Activated naive CD4-positive, alpha-beta T cell treated with anti-CD3 and anti-CD28 coated beads for 36 hours (primary cell): ENCODE measurements at regions not wholly inside any gene's neighbourhood (a gene's known extent, or its start where the extent isn't known, plus 50 kb on each side); places are given as distances from the start of the nearest gene placed in this dataset.
"Not testable (repeated sequence)": the region's sequence is repeated elsewhere in the genome, so short reads cannot be mapped to it uniquely, and the experiment has no call there.

Source experiments
- CTCF ChIA-PET: fragments of 350-600 bp; sonication (Branson Sonifier 250); formaldehyde crosslinking; loops from one replicate; lab custom pipeline; 2021; ENCODE audit warnings: antibody characterized with exemption; lab: Charles Lee
- DNase-seq: peaks from one replicate; pipeline ENCODE4 v3.0.0-alpha.2; 2020
- H3K27ac Mint-ChIP-seq: one replicate; pipeline ENCODE4 v1.8.0; 2021; ENCODE audit warnings: mild to moderate bottlenecking, mixed read lengths
- H3K27me3 Mint-ChIP-seq: one replicate; pipeline ENCODE4 v1.8.0; 2021; ENCODE audit warnings: low read depth, mixed read lengths
- H3K36me3 Mint-ChIP-seq: one replicate; pipeline ENCODE4 v1.8.0; 2021; ENCODE audit warnings: low read depth, mixed read lengths
- H3K4me1 Mint-ChIP-seq: one replicate; pipeline ENCODE4 v1.8.0; 2021; ENCODE audit warnings: low read depth, mixed read lengths
- H3K4me3 Mint-ChIP-seq: one replicate; pipeline ENCODE4 v1.8.0; 2021; ENCODE audit warnings: mild to moderate bottlenecking, moderate library complexity, mixed read lengths
- H3K9me3 Mint-ChIP-seq: one replicate; pipeline ENCODE4 v1.8.0; 2021; ENCODE audit warnings: mixed read lengths
- intact Hi-C: fragments of 100-400 bp; cut with micrococcal nuclease; formaldehyde crosslinking; loops from one replicate; pipeline ENCODE4 v1.15.1; 2023

DNA sequence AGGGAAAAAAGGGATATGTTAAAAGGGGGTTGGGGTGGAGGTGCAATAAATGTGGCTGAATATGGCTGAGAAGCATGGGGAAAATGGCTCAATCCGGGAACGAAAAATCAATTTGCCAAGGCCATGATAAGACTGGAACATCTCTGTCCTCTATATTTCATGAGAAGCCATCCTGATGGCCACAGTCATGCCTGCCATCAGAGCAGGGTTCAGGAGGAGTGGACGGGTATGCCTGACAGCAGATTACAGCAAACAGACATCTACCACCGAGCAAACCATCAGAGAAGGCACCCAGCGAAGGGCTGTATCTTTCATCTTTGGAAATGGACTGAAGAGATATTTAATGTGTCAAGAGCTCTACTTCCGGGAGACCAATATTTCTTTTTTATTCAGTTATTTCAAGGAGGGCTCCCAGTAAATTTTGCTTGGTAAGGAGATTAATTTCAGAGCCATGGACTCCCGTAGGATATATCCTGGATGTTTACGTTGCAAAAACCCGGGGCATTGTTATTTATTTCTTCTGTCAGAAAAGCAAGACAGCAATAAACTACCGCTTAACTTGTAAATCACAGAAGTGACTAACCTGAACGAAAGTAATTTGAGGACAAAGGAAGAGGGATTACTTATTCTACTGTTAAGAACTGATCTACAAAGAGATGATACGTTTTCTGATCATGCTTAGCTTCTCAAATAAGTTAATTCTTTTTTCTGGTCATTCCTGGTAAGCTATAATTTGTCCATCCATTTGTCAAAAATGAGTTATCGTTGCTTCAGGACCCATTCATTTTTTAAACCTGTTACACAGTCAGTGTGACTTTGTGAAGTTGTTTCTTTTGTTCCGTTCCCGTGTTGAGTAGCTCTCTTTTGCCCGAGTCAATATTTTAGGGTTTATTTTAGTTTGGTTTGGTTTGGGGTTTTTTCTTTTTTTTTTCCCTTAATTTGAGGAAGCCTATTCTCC is 80.6 kb upstream of the CHD2 start:
- Mint-ChIP-seq H3K27ac (peak overlapping the region; percentile 98), H3K4me3 (peak overlapping the region; percentile 79), H3K9me3 (no peaks in the 10 kb centered on the region), H3K36me3 (no peaks in the 10 kb centered on the region), H3K4me1 (peaks cover 71% of the 10 kb centered on the region), H3K27me3 (no peaks in the 10 kb centered on the region)
- CTCF ChIA-PET: interaction anchor here (0.6 to 3.2 kb wide), 9 partner anchors 9 to 87 kb away, joined by 3 to 12 read pairs (median 4); no protein-coding TSS in a partner anchor
- no peak for DNase-seq
- intact Hi-C loops: loop anchor here (1.0 to 5.0 kb wide), 4 partner anchors 10 to 1413 kb away; partner anchors contain the start of genes CHD2 and MCTP2

DNA sequence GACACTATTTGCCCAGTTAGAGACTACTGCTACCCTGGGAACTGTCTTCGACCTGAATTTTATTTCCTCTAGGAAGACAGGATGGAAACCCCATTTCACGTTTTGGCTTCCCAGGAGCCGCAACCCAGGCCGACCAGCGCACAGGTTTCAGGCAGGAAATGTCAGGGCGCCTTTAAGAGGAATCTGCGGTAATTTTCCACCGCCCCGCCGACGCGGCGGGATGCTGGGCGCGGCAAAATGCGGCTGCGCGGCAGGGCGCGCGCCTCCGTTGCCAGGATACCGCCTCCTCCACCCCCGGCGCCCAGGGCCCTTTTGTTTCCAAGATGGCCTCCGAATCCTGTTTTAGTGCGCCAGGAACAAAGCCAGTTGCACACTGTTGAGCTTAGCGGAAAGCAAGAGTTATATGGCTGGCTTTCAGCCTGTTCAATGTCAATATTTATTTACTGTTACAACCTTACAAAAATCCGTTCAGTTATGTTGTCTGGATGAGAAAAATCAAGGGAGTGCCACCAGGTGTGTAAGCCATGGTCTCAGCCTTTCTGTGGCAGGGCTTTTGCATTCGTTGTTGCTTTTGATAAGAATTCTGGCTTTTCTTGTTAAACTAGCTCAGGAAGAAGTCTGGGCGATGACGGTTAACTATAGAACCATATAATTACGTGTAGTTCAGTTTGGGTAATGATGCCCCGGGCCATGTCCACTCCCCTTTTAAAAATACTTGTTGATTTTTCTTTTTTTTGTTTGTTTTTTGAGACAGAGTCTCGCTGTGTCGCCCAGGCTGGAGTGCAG is 79.7 kb upstream of the CHD2 start:
- CTCF ChIA-PET: interaction anchor here (1.0 to 3.2 kb wide), 6 partner anchors 10 to 17 kb away, joined by 3 to 12 read pairs (median 7); no protein-coding TSS in a partner anchor
- no peaks in the 10 kb centered on the region for H3K36me3 Mint-ChIP-seq
- peak overlapping the region; percentile 79 for H3K4me3 Mint-ChIP-seq
- peaks cover 73% of the 10 kb centered on the region for H3K4me1 Mint-ChIP-seq
- no peaks in the 10 kb centered on the region for H3K9me3 Mint-ChIP-seq
- intact Hi-C loops: loop anchor here (1.0 to 2.0 kb wide), 4 partner anchors 11 to 80 kb away; partner anchors contain the start of gene CHD2
- peak overlapping the region; percentile 98 for H3K27ac Mint-ChIP-seq
- peak; percentile 91 for DNase-seq
- no peaks in the 10 kb centered on the region for H3K27me3 Mint-ChIP-seq

GRCh38 chr15:92821491-92822116 is 78.5 kb upstream of the CHD2 start:
- H3K27ac Mint-ChIP-seq: peak overlapping the region; percentile 98
- intact Hi-C loops: loop anchor here (1.0 to 2.0 kb wide), 2 partner anchors 10 to 61 kb away; no protein-coding TSS in a partner anchor
- no peaks in the 10 kb centered on the region for H3K27me3 Mint-ChIP-seq
- H3K4me1 Mint-ChIP-seq: peaks cover 78% of the 10 kb centered on the region
- peak overlapping the region; percentile 64 for H3K4me3 Mint-ChIP-seq
- peak; percentile 65 for DNase-seq
- no peaks in the 10 kb centered on the region for H3K9me3 Mint-ChIP-seq
- H3K36me3 Mint-ChIP-seq: no peaks in the 10 kb centered on the region
- CTCF ChIA-PET: interaction anchor here (1.0 to 2.1 kb wide), 8 partner anchors 10 to 92 kb away, joined by 3 to 19 read pairs (median 6); partner anchors contain the start of gene CHD2

DNA sequence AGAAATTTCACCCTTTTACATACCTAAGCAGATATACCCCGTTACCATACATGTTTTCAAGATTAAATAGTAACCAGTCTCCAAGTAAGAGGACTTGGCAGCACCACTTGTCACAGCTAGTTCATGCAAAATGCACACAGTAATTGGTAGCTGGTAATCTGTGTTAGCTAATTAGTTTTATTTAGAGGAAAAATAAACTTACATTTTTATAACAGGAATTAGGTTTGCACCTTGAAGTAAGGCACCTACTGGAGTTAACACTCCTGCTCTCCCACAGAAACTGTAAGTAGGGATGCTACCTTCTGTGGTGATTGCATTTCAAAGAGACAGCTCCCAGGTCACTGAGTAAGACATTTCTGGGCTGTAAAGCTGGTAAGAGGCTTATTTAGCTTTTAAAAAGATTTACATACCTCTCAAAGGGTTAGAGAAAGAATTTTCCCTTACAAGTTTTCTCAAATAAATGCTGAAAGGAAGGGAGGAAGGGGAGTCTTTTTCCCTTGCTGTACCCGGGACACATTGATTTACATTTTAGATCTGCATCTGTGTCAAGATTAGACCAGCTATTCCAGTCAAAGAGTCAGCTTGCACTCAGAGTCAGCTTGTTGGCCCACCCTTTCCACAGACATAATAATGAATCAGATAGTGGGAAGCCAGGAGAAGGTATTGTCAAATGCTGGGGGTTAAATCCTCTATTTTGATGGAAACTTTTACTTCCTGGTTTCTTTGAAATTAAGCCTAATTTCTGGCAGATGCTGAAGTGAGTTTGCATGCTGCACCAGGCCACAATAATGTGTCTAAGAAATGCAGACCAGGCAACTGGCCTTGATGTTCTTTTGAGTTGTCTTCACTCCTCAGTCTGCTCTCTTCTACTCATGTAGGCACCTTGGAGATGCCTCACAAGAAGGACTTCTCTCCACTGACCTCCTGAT is 77.6 kb upstream of the CHD2 start:
- CTCF ChIA-PET: interaction anchor here (0.7 to 2.1 kb wide), 10 partner anchors 9 to 91 kb away, joined by 3 to 19 read pairs (median 5); partner anchors contain the start of gene CHD2
- H3K9me3 Mint-ChIP-seq: no peaks in the 10 kb centered on the region
- H3K36me3 Mint-ChIP-seq: no peaks in the 10 kb centered on the region
- peaks cover 76% of the 10 kb centered on the region for H3K4me1 Mint-ChIP-seq
- DNase-seq: no peak
- intact Hi-C loops: no loop called here
- peak overlapping the region; percentile 98 for H3K27ac Mint-ChIP-seq
- no peaks in the 10 kb centered on the region for H3K27me3 Mint-ChIP-seq
- H3K4me3 Mint-ChIP-seq: peak overlapping the region; percentile 64

GRCh38 chr15:92825985-92826384 is 74.1 kb upstream of the CHD2 start:
- H3K36me3 Mint-ChIP-seq: no peaks in the 10 kb centered on the region
- DNase-seq: no peak
- no peaks in the 10 kb centered on the region for H3K27me3 Mint-ChIP-seq
- CTCF ChIA-PET: no interaction called here
- H3K27ac Mint-ChIP-seq: peak overlapping the region; percentile 41
- intact Hi-C loops: no loop called here
- H3K9me3 Mint-ChIP-seq: no peaks in the 10 kb centered on the region
- peaks cover 62% of the 10 kb centered on the region for H3K4me1 Mint-ChIP-seq
- H3K4me3 Mint-ChIP-seq: no peak overlapping the region

GRCh38 chr15:92827991-92828390 is 72.1 kb upstream of the CHD2 start:
- H3K4me3 Mint-ChIP-seq, intact Hi-C loops: not testable (repeated sequence)
- peaks cover 62% of the 10 kb centered on the region for H3K4me1 Mint-ChIP-seq

GRCh38 chr15:92829875-92830274 is 70.2 kb upstream of the CHD2 start:
- H3K4me3 Mint-ChIP-seq: peak overlapping the region; percentile 2
- H3K27me3 Mint-ChIP-seq: no peaks in the 10 kb centered on the region
- H3K36me3 Mint-ChIP-seq: no peaks in the 10 kb centered on the region
- DNase-seq: no peak
- no peaks in the 10 kb centered on the region for H3K9me3 Mint-ChIP-seq
- H3K27ac Mint-ChIP-seq: peak overlapping the region; percentile 96
- CTCF ChIA-PET: interaction anchor here (1.0 to 5.8 kb wide), 3 partner anchors 12 to 55 kb away, joined by 4 to 38 read pairs (median 5); no protein-coding TSS in a partner anchor
- intact Hi-C loops: loop anchor here (2.0 kb wide), 1 partner anchor 205 kb away; no protein-coding TSS in a partner anchor
- H3K4me1 Mint-ChIP-seq: peaks cover 69% of the 10 kb centered on the region

More at GRCh38 chr15:92827991-92828390, 72.1 kb upstream of the CHD2 start:
- CTCF ChIA-PET, H3K36me3 Mint-ChIP-seq, H3K27ac Mint-ChIP-seq, H3K27me3 Mint-ChIP-seq, H3K9me3 Mint-ChIP-seq, DNase-seq: not testable (repeated sequence)

GRCh38 chr15:92831336-92831654 is 68.8 kb upstream of the CHD2 start:
- peak overlapping the region; percentile 96 for H3K27ac Mint-ChIP-seq
- peak overlapping the region; percentile 64 for H3K4me3 Mint-ChIP-seq
- intact Hi-C loops: loop anchor here (1.0 to 2.0 kb wide), 10 partner anchors 10 to 206 kb away; partner anchors contain the start of gene CHD2
- no peaks in the 10 kb centered on the region for H3K36me3 Mint-ChIP-seq
- no peaks in the 10 kb centered on the region for H3K9me3 Mint-ChIP-seq
- no peaks in the 10 kb centered on the region for H3K27me3 Mint-ChIP-seq
- H3K4me1 Mint-ChIP-seq: peaks cover 64% of the 10 kb centered on the region
- DNase-seq: no peak
- CTCF ChIA-PET: interaction anchor here (1.0 to 5.8 kb wide), 8 partner anchors 9 to 90 kb away, joined by 3 to 38 read pairs (median 13); no protein-coding TSS in a partner anchor

DNA sequence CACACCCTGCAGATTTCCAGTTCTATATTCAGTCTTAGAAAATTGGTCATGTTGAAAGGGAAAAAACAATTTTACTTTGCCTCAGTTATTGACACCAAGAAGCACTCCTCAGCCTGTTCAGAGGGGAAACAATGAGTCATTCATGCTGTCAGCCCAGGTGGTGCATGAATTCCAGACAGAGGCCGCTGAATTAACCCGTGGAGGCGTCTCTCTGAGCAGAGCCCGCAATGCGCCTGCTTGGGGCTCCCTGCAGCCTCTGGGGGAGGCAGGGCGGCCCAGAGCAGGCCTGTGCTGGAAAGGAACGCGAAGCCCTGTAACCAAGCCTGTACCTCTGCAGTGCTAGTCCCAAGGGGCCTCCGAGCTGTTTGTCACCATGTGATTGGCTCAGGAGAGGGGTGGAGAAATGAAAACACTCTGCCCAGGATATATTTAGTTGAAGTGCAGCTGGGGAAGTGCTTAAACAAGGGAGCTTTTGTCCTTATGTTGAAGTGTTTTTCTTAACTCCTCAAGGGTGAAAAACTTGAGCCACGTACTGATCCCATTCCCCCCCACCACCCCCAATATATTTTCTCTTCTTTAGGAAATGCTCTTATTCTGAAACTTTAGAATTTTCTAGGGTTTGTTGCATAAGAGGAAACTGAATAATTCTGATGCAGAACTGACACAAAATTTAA is 68.3 kb upstream of the CHD2 start:
- Mint-ChIP-seq H3K27me3 (no peaks in the 10 kb centered on the region), H3K9me3 (no peaks in the 10 kb centered on the region), H3K4me3 (peak overlapping the region; percentile 64), H3K36me3 (no peaks in the 10 kb centered on the region), H3K27ac (peak overlapping the region; percentile 96), H3K4me1 (peaks cover 64% of the 10 kb centered on the region)
- DNase-seq: peak; percentile 95
- intact Hi-C loops: loop anchor here (1.0 to 2.0 kb wide), 10 partner anchors 10 to 207 kb away; partner anchors contain the start of gene CHD2
- CTCF ChIA-PET: interaction anchor here (0.6 to 5.8 kb wide), 11 partner anchors 10 to 1896 kb away, joined by 3 to 38 read pairs (median 10); partner anchors contain the start of gene CHD2

GRCh38 chr15:92833106-92833433 is 67.1 kb upstream of the CHD2 start:
- peak; percentile 59 for DNase-seq
- Mint-ChIP-seq H3K4me3 (peak overlapping the region; percentile 64), H3K27ac (peak overlapping the region; percentile 96), H3K36me3 (no peaks in the 10 kb centered on the region), H3K4me1 (peaks cover 68% of the 10 kb centered on the region), H3K27me3 (no peaks in the 10 kb centered on the region), H3K9me3 (no peaks in the 10 kb centered on the region)
- CTCF ChIA-PET: interaction anchor here (0.6 to 5.8 kb wide), 7 partner anchors 11 to 67 kb away, joined by 3 to 38 read pairs (median 14); partner anchors contain the start of gene CHD2
- intact Hi-C loops: no loop called here
